Common myeloid progenitor, CD34-positive (primary cell): ENCODE measurements at regions not wholly inside any gene's neighbourhood (a gene's known extent, or its start where the extent isn't known, plus 50 kb on each side); places are given as distances from the start of the nearest gene placed in this dataset.
"Not testable (repeated sequence)": the region's sequence is repeated elsewhere in the genome, so short reads cannot be mapped to it uniquely, and the experiment has no call there.

Source experiments
- CTCF ChIA-PET: fragments of 350-600 bp; sonication (Branson Sonifier 250); formaldehyde crosslinking; loops from one replicate; lab custom pipeline; 2021; ENCODE audit warnings: antibody characterized with exemption; lab: Charles Lee
- POLR2A ChIA-PET: fragments of 350-600 bp; sonication (Branson Sonifier 250); formaldehyde crosslinking; loops from one replicate; lab custom pipeline; 2021; ENCODE audit warnings: antibody characterized with exemption; lab: Charles Lee
- DNase-seq, 3 donors: peaks; one replicate each; pipeline versions ENCODE4 v3.0.0 to v3.0.0-alpha.2; 2013
- H3K27ac ChIP-seq, 2 experiments: 1 replicate in 1 of 2; 2 replicates in 1 of 2; pipeline ENCODE4 v1.7.0; 2013; ENCODE audit warnings: inconsistent platforms in 2 of 2, low read length in 2 of 2, mild to moderate bottlenecking in 2 of 2, low read depth in 1 of 2, moderate library complexity in 1 of 2; ENCODE audit not compliant: severe bottlenecking in 2 of 2, insufficient read depth in 1 of 2, poor library complexity in 1 of 2
- H3K27me3 ChIP-seq, 5 experiments: replicated peaks in 2 of 5; 1 replicate in 3 of 5; 2 replicates in 2 of 5; pipeline versions ENCODE4 v1.6.1 to v1.7.0; 2013; ENCODE audit warnings: low read length in 4 of 5, mild to moderate bottlenecking in 2 of 5, moderate library complexity in 2 of 5, inconsistent platforms in 1 of 5; ENCODE audit not compliant: insufficient read depth in 5 of 5, control insufficient read depth in 4 of 5
- H3K36me3 ChIP-seq, 4 experiments: 1 replicate in 2 of 4; 2 replicates in 2 of 4; pipeline versions ENCODE4 v1.6.1 to v1.7.0; 2013; ENCODE audit warnings: low read length in 3 of 4, control low read depth in 1 of 4, mild to moderate bottlenecking in 1 of 4; ENCODE audit not compliant: control insufficient read depth in 4 of 4, insufficient read depth in 4 of 4
- H3K4me1 ChIP-seq, 4 experiments: 1 replicate in 3 of 4; 2 replicates in 1 of 4; pipeline versions ENCODE4 v1.6.1 to v1.7.1; 2013; ENCODE audit warnings: low read length in 3 of 4, mild to moderate bottlenecking in 3 of 4, control low read depth in 1 of 4, inconsistent platforms in 1 of 4, moderate library complexity in 1 of 4; ENCODE audit not compliant: control insufficient read depth in 4 of 4, insufficient read depth in 4 of 4; ENCODE audit errors: control extremely low read depth in 1 of 4
- H3K4me3 ChIP-seq, 7 experiments: 1 replicate in 4 of 7; 2 replicates in 3 of 7; pipeline versions ENCODE4 v1.5.1 to v1.7.0; 2013; ENCODE audit warnings: mild to moderate bottlenecking in 7 of 7, low read length in 6 of 7, moderate library complexity in 6 of 7, inconsistent platforms in 2 of 7, low read depth in 2 of 7, control low read depth in 1 of 7; ENCODE audit not compliant: insufficient read depth in 4 of 7, control insufficient read depth in 1 of 7; ENCODE audit errors: extremely low read depth in 1 of 7
- H3K9me3 ChIP-seq, 5 experiments: 1 replicate in 4 of 5; 2 replicates in 1 of 5; pipeline versions ENCODE4 v1.6.1 to v1.7.1; 2013; ENCODE audit warnings: low read length in 4 of 5, mild to moderate bottlenecking in 2 of 5, inconsistent platforms in 1 of 5, low read depth in 1 of 5, moderate library complexity in 1 of 5; ENCODE audit not compliant: control insufficient read depth in 4 of 5, insufficient read depth in 2 of 5; ENCODE audit errors: control extremely low read depth in 1 of 5
- WGBS: methylation state at CpG from one replicate; pipeline ENCODE4 v1.1.5; 2013; ENCODE audit not compliant: insufficient coverage; 5-methylcytosine and 5-hydroxymethylcytosine counted together

- peaks cover 0 to 7% (median 0%) of the 10 kb centered on the region in 5 experiments for H3K9me3 ChIP-seq
- no peaks in the 10 kb centered on the region for H3K4me1 ChIP-seq
- no peak overlapping the region for H3K27ac ChIP-seq
- WGBS = 86% methylated on average over 1 of the region's 2 CpGs
- no peak overlapping the region for H3K4me3 ChIP-seq
- H3K27me3 ChIP-seq = no peaks in the 10 kb centered on the region
- CTCF ChIA-PET = no interaction called here
- no peak for DNase-seq
- H3K36me3 ChIP-seq = no peaks in the 10 kb centered on the region
- POLR2A ChIA-PET = no interaction called here
Observed at GRCh38 chrX:137771537-137771936, 205.6 kb downstream of the ZIC3 start.

DNA sequence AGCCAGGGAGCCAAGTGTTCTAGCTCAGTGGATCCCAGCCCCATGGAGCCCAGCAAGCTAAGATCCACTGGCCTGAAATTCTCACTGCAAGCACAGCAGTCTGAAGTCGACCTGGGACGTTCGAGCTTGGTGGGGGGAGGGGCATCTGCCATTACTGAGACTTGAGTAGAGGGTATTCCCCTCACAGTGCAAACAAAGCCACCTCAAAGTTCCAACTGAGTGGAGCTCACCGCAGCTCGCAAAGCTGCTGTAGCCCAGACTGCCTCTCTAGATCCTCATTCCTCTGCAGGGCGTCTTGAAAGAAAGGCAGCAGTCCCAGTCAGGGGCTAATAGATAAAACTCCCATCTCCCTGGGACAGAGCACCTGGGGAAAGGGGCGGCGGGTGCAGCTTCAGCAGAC is 226.3 kb downstream of the ZIC3 start:
- Histone ChIP-seq H3K27me3 (no peaks in the 10 kb centered on the region), H3K27ac (no peak overlapping the region), H3K4me1 (no peaks in the 10 kb centered on the region), H3K36me3 (no peaks in the 10 kb centered on the region), H3K4me3 (no peak overlapping the region), H3K9me3 (no peaks in the 10 kb centered on the region)
- DNase-seq = no peak
- CTCF ChIA-PET = no interaction called here
- POLR2A ChIA-PET = no interaction called here
- 64% methylated on average over 5 of the region's 8 CpGs for WGBS

- H3K27me3 ChIP-seq, POLR2A ChIA-PET, DNase-seq, H3K27ac ChIP-seq, CTCF ChIA-PET, H3K9me3 ChIP-seq, H3K4me3 ChIP-seq, H3K4me1 ChIP-seq, H3K36me3 ChIP-seq: not testable (repeated sequence)
- 100% methylated on average over 1 of the region's 3 CpGs for WGBS
Observed at GRCh38 chrX:137797926-137798325, 232.0 kb downstream of the ZIC3 start.

DNA sequence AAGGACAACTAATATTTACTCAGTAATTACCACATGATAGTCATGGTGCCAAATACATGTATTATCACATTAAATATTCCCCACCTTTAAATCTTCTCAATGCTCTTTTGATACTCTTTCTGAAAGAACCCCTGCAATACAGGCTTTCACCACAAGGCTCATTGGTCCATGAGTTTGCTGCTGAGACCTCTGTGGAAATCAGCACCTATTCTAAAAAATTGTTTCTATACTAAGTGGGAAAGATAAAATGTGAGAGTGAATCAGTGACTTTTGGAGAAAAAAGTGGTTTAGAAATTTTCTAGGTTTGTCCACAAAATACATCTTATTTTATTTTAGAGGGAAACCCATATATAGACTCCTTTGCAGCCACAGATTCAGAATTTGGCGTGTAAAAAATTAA is 257.3 kb downstream of the ZIC3 start:
- H3K36me3 ChIP-seq = no peaks in the 10 kb centered on the region
- POLR2A ChIA-PET = no interaction called here
- CTCF ChIA-PET = no interaction called here
- no peak for DNase-seq
- no peak overlapping the region for H3K27ac ChIP-seq
- no peaks in the 10 kb centered on the region for H3K27me3 ChIP-seq
- no peaks in the 10 kb centered on the region for H3K4me1 ChIP-seq
- H3K9me3 ChIP-seq = peaks cover 0 to 4% (median 0%) of the 10 kb centered on the region in 5 experiments
- no CpG with 5 or more reads among the region's 1 CpG for WGBS
- H3K4me3 ChIP-seq = no peak overlapping the region

DNA sequence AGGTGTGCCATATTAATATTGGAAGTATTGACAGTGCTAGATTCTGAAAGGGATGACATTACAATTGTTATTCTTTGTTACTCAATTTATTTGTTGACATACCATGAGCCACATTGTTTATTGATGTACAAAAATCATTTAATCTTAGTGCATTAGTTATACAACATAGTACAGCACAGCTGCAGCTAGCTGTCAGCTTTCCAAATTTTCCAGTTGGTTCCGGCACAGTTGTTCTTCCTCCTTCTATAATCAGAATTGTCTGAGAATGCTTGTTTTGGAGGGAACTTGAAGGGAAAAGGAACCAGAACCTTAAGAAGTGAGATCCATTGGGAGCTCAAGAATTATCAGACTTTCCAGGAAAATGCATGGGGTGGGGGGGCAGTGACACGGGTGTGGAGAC is 281.4 kb downstream of the ZIC3 start:
- ChIA-PET POLR2A (no interaction called here), CTCF (no interaction called here)
- Histone ChIP-seq H3K4me1 (no peaks in the 10 kb centered on the region), H3K27ac (no peak overlapping the region), H3K4me3 (no peak overlapping the region), H3K27me3 (no peaks in the 10 kb centered on the region), H3K9me3 (no peaks in the 10 kb centered on the region), H3K36me3 (no peaks in the 10 kb centered on the region)
- no peak for DNase-seq
- WGBS = 100% methylated on average over 1 of the region's 2 CpGs

- 44% methylated on average over 7 of the region's 11 CpGs for WGBS
- ChIA-PET POLR2A (no interaction called here), CTCF (no interaction called here)
- H3K27ac ChIP-seq = no peak overlapping the region
- H3K4me3 ChIP-seq = no peak overlapping the region
- no peaks in the 10 kb centered on the region for H3K9me3 ChIP-seq
- no peak for DNase-seq
- no peaks in the 10 kb centered on the region for H3K4me1 ChIP-seq
- no peaks in the 10 kb centered on the region for H3K36me3 ChIP-seq
- H3K27me3 ChIP-seq = no peaks in the 10 kb centered on the region
Observed at GRCh38 chrX:137848266-137848905, 282.5 kb downstream of the ZIC3 start.

DNA sequence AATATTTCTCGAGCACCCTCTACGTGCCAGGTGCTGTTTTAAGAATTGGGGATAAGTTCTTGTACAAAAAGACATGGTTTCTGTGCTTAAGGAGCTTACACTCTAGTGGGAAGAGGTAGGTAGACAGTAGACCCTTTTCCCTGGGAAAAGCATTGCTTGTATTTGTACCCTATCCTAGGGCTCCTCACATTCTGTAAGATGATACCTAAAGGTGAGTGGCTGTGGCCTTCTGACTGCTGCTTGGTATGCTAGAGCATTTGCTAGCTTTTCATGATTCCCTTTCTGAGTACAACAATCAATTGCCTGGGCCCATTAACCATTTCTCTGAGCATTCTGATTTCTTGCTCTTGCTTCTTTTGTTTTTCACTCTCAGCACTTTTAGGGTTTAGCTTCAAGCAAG is 286.6 kb downstream of the ZIC3 start:
- Histone ChIP-seq H3K9me3 (no peaks in the 10 kb centered on the region), H3K4me1 (no peaks in the 10 kb centered on the region), H3K36me3 (no peaks in the 10 kb centered on the region), H3K27ac (no peak overlapping the region), H3K4me3 (no peak overlapping the region), H3K27me3 (no peaks in the 10 kb centered on the region)
- ChIA-PET CTCF (no interaction called here), POLR2A (no interaction called here)
- DNase-seq = no peak
- 67% methylated on average over 2 of the region's 2 CpGs for WGBS
